ENCODE measurements at regions not wholly inside any gene's neighbourhood (a gene's known extent, or its start where the extent isn't known, plus 50 kb on each side); places are given as distances from the start of the nearest gene placed in this dataset.

GRCh38 chr4:183842129-183842528 lies 63.0 kb upstream of the STOX2 start:
- no peak for TF ChIP-seq POLR2AphosphoS5 (IDR thresholded peaks at IDR 0.05)
- TF ChIP-seq POLR2A (IDR thresholded peaks at IDR 0.05): no peak

All from spleen (tissue), 3 donors.